Endodermal cell (in vitro differentiated cells): ENCODE measurements at regions not wholly inside any gene's neighbourhood (a gene's known extent, or its start where the extent isn't known, plus 50 kb on each side); places are given as distances from the start of the nearest gene placed in this dataset.
A peak's percentile ranks its signal among the peaks of the same experiment; 100 is the strongest.

Experiments used
- DNase-seq: peaks from one replicate; pipeline ENCODE4 v3.0.0-alpha.2; 2017
- H3K27ac ChIP-seq: 2 replicates; pipeline ENCODE4 v1.5.1; 2013; ENCODE audit warnings: mild to moderate bottlenecking, low read depth, low read length, moderate library complexity
- H3K27me3 ChIP-seq: 2 replicates; pipeline ENCODE4 v1.6.1; 2013; ENCODE audit warnings: mild to moderate bottlenecking, low read length, moderate library complexity; ENCODE audit not compliant: insufficient read depth, control insufficient read depth, poor library complexity, severe bottlenecking
- H3K36me3 ChIP-seq: 2 replicates; pipeline ENCODE4 v1.7.0; 2013; ENCODE audit warnings: mild to moderate bottlenecking, low read length, moderate library complexity; ENCODE audit not compliant: control insufficient read depth, insufficient read depth
- H3K4me1 ChIP-seq: one replicate; pipeline ENCODE4 v1.7.0; 2013; ENCODE audit warnings: low read length; ENCODE audit not compliant: control insufficient read depth, insufficient read depth
- H3K4me3 ChIP-seq: 2 replicates; pipeline ENCODE4 v1.5.1; 2013; ENCODE audit warnings: mild to moderate bottlenecking, low read length, moderate library complexity
- H3K9ac ChIP-seq: 2 replicates; pipeline ENCODE4 v1.6.1; 2013; ENCODE audit warnings: mild to moderate bottlenecking, low read length, moderate library complexity; ENCODE audit not compliant: poor library complexity, severe bottlenecking; ENCODE audit errors: extremely low read depth
- H3K9me3 ChIP-seq: 2 replicates; pipeline ENCODE4 v1.6.1; 2013; ENCODE audit warnings: mild to moderate bottlenecking, low read length, moderate library complexity; ENCODE audit not compliant: control insufficient read depth
- H3K27ac Mint-ChIP-seq: 2 replicates; pipeline ENCODE4 v1.8.0; 2020; ENCODE audit warnings: mixed read lengths
- H3K27me3 Mint-ChIP-seq: 2 replicates; pipeline ENCODE4 v1.8.0; 2021; ENCODE audit warnings: mild to moderate bottlenecking, mixed read lengths; ENCODE audit not compliant: insufficient read depth
- H3K36me3 Mint-ChIP-seq: 2 replicates; pipeline ENCODE4 v1.8.0; 2020; ENCODE audit warnings: low read depth, mixed read lengths
- H3K4me1 Mint-ChIP-seq: 2 replicates; pipeline ENCODE4 v1.8.0; 2020; ENCODE audit warnings: mixed read lengths
- H3K4me3 Mint-ChIP-seq: 2 replicates; pipeline ENCODE4 v1.8.0; 2020; ENCODE audit warnings: mild to moderate bottlenecking, moderate library complexity, mixed read lengths
- H3K9me3 Mint-ChIP-seq: 2 replicates; pipeline ENCODE4 v1.8.0; 2020; ENCODE audit warnings: mild to moderate bottlenecking, mixed read lengths
- WGBS, 2 experiments: methylation state at CpG; one replicate each; pipeline versions ENCODE4 v1.1.5 to v1.1.7; 2013; ENCODE audit warnings: missing lambda C conversion rate in 2 of 2, mixed read lengths in 1 of 2; ENCODE audit not compliant: insufficient coverage in 1 of 2, insufficient read length in 1 of 2; 5-methylcytosine and 5-hydroxymethylcytosine counted together
- TF ChIP-seq, protein P1 (sequence below): fragments of 200-600 bp; sonication (generic); conservative IDR thresholded peaks from 2 replicates; pipeline ENCODE4 v1.5.0; 2021; ENCODE audit warnings: antibody characterized with exemption, mild to moderate bottlenecking

DNA sequence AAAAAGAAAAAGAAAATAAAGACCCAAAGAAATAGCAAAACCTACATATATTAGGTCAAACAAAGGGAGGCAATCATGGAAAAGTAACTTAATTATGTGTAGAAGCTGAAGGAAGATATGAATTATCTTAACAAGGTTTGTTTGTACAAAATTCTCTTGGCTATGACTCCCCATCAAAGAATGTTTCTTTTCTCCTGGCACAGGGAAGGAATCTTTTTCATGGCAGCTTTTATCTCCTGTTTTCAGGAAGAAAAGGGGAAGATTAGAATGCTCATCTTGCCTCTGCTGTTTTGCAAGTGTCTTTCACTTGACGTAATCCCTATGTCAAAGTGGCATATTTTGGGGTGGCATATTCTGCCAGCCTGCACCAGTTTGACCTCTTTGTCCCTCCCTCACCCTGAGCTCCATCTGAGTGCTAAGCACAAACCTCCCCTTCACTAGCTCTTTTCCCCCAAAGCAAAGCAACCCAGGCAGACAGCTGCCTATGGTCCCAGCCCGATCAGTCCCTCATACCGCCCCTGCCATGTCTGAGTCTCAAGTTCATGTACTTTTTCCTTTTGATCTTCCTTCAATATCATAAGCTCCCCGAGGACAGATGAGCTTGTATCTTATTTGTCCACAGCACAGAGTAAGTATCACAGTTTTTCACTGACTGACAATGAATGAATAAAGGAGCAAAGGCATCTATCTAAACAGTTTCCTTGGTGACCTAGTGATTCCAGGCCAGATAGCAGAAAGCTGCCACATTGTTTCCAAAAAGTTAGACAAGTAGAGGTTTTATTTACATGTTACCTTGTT is 242.8 kb upstream of the ANKRD55 start:
- Histone ChIP-seq H3K9me3 (no peaks in the 10 kb centered on the region), H3K4me3 (no peak overlapping the region), H3K4me1 (peaks cover 10% of the 10 kb centered on the region), H3K36me3 (no peaks in the 10 kb centered on the region), H3K9ac (no peak overlapping the region), H3K27me3 (no peaks in the 10 kb centered on the region), H3K27ac (no peak overlapping the region)
- Mint-ChIP-seq H3K27me3 (peaks cover 9% of the 10 kb centered on the region), H3K4me1 (peaks cover 17% of the 10 kb centered on the region), H3K27ac (no peak overlapping the region), H3K9me3 (no peaks in the 10 kb centered on the region), H3K36me3 (no peaks in the 10 kb centered on the region), H3K4me3 (no peak overlapping the region)
- peak; percentile 17 for DNase-seq
- WGBS, 2 experiments, result 90 to 100% methylated on average over 3 to 4 of the region's 4 CpGs
- TF ChIP-seq, protein P1, sequence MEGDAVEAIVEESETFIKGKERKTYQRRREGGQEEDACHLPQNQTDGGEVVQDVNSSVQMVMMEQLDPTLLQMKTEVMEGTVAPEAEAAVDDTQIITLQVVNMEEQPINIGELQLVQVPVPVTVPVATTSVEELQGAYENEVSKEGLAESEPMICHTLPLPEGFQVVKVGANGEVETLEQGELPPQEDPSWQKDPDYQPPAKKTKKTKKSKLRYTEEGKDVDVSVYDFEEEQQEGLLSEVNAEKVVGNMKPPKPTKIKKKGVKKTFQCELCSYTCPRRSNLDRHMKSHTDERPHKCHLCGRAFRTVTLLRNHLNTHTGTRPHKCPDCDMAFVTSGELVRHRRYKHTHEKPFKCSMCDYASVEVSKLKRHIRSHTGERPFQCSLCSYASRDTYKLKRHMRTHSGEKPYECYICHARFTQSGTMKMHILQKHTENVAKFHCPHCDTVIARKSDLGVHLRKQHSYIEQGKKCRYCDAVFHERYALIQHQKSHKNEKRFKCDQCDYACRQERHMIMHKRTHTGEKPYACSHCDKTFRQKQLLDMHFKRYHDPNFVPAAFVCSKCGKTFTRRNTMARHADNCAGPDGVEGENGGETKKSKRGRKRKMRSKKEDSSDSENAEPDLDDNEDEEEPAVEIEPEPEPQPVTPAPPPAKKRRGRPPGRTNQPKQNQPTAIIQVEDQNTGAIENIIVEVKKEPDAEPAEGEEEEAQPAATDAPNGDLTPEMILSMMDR, result no peak

- DNase-seq, result no peak
- no peak overlapping the region for H3K4me3 Mint-ChIP-seq
- TF ChIP-seq, protein P1, result no peak
Measured at GRCh38 chr5:56471707-56472106, 238.6 kb upstream of the ANKRD55 start.

GRCh38 chr5:56470007-56470406 is 236.9 kb upstream of the ANKRD55 start:
- Histone ChIP-seq H3K4me1 (peaks cover 5% of the 10 kb centered on the region), H3K27ac (no peak overlapping the region), H3K27me3 (no peaks in the 10 kb centered on the region), H3K9ac (no peak overlapping the region), H3K9me3 (no peaks in the 10 kb centered on the region), H3K36me3 (no peaks in the 10 kb centered on the region), H3K4me3 (no peak overlapping the region)
- TF ChIP-seq, protein P1, result no peak
- no peak for DNase-seq
- Mint-ChIP-seq H3K4me3 (no peak overlapping the region), H3K27me3 (peaks cover 7% of the 10 kb centered on the region), H3K9me3 (no peaks in the 10 kb centered on the region), H3K4me1 (peaks cover 18% of the 10 kb centered on the region), H3K27ac (no peak overlapping the region), H3K36me3 (no peaks in the 10 kb centered on the region)
- 91 to 100% methylated on average over 2 to 7 of the region's 7 CpGs for WGBS, 2 experiments

More at GRCh38 chr5:56471707-56472106, 238.6 kb upstream of the ANKRD55 start:
- peaks cover 7% of the 10 kb centered on the region for H3K27me3 Mint-ChIP-seq
- Histone ChIP-seq H3K27ac (no peak overlapping the region), H3K36me3 (no peaks in the 10 kb centered on the region), H3K27me3 (no peaks in the 10 kb centered on the region), H3K4me3 (no peak overlapping the region), H3K4me1 (peaks cover 5% of the 10 kb centered on the region), H3K9me3 (no peaks in the 10 kb centered on the region), H3K9ac (no peak overlapping the region)
- 85 to 100% methylated on average over 2 of the region's 2 CpGs for WGBS, 2 experiments
- peaks cover 20% of the 10 kb centered on the region for H3K4me1 Mint-ChIP-seq
- no peak overlapping the region for H3K27ac Mint-ChIP-seq
- no peaks in the 10 kb centered on the region for H3K36me3 Mint-ChIP-seq
- no peaks in the 10 kb centered on the region for H3K9me3 Mint-ChIP-seq
